ENCODE measurements at regions not wholly inside any gene's neighbourhood (a gene's known extent, or its start where the extent isn't known, plus 50 kb on each side); places are given as distances from the start of the nearest gene placed in this dataset.

DNA sequence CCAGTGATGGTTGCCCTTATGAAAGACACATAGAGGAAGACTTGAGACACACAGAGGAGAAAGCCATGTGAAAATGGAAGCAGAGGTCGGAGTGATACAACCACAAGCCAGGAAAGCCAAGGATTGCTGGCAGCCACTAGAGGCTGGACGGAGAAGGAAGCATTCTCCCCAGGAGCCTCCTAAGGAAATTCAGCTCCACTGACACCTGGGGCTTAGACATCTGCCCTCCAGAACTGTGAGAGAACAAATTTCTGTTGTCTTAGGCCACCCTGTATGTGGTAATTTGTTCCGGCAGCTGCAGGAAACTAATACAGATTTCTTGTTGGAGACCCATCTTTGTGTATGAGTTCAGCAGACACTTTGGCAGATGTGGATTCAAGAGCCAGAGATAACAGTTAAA, 126.9 kb upstream of the ATP1A1 start:
- TF ChIP-seq, protein P1, sequence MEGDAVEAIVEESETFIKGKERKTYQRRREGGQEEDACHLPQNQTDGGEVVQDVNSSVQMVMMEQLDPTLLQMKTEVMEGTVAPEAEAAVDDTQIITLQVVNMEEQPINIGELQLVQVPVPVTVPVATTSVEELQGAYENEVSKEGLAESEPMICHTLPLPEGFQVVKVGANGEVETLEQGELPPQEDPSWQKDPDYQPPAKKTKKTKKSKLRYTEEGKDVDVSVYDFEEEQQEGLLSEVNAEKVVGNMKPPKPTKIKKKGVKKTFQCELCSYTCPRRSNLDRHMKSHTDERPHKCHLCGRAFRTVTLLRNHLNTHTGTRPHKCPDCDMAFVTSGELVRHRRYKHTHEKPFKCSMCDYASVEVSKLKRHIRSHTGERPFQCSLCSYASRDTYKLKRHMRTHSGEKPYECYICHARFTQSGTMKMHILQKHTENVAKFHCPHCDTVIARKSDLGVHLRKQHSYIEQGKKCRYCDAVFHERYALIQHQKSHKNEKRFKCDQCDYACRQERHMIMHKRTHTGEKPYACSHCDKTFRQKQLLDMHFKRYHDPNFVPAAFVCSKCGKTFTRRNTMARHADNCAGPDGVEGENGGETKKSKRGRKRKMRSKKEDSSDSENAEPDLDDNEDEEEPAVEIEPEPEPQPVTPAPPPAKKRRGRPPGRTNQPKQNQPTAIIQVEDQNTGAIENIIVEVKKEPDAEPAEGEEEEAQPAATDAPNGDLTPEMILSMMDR (conservative IDR thresholded peaks at IDR 0.05; ENCODE audit: low read depth, low read length): no peak
- TF ChIP-seq EZH2 (IDR thresholded peaks at IDR 0.05; ENCODE audit: low read length, unreplicated experiment) (no peak), EZH2phosphoT487 (IDR thresholded peaks at IDR 0.05; ENCODE audit: borderline replicate concordance, low read length) (no peak)

All from PC-3 (cell line).